CD8-positive, alpha-beta memory T cell (primary cell): ENCODE measurements at regions not wholly inside any gene's neighbourhood (a gene's known extent, or its start where the extent isn't known, plus 50 kb on each side); places are given as distances from the start of the nearest gene placed in this dataset.

Source experiments
- CTCF ChIA-PET: fragments of 350-600 bp; sonication (Branson Sonifier 250); formaldehyde crosslinking; loops from one replicate; lab custom pipeline; 2021; ENCODE audit warnings: antibody characterized with exemption; lab: Charles Lee
- POLR2A ChIA-PET: fragments of 350-600 bp; sonication (Branson Sonifier 250); formaldehyde crosslinking; loops from one replicate; lab custom pipeline; 2021; ENCODE audit warnings: antibody characterized with exemption; lab: Charles Lee
- DNase-seq, 5 donors: peaks; one replicate each; pipeline versions ENCODE4 v3.0.0 to v3.0.0-alpha.2; 2020 to 2022; ENCODE audit warnings: mixed read lengths in 1 of 5
- H3K27ac ChIP-seq: one replicate; pipeline ENCODE4 v1.7.0; 2013; ENCODE audit warnings: low read depth, mild to moderate bottlenecking, low read length, moderate library complexity
- H3K27me3 ChIP-seq: 2 replicates; pipeline ENCODE4 v1.7.0; 2013; ENCODE audit warnings: low read length, mild to moderate bottlenecking; ENCODE audit not compliant: insufficient read depth, poor library complexity, severe bottlenecking
- H3K36me3 ChIP-seq: 2 replicates; pipeline ENCODE4 v1.7.0; 2013; ENCODE audit warnings: mild to moderate bottlenecking, low read length, moderate library complexity; ENCODE audit not compliant: insufficient read depth
- H3K4me1 ChIP-seq: 2 replicates; pipeline ENCODE4 v1.7.0; 2013; ENCODE audit warnings: mild to moderate bottlenecking, low read length, moderate library complexity; ENCODE audit not compliant: insufficient read depth
- H3K4me3 ChIP-seq: 2 replicates; pipeline ENCODE4 v1.7.0; 2013; ENCODE audit warnings: mild to moderate bottlenecking, low read length
- H3K9me3 ChIP-seq: 2 replicates; pipeline ENCODE4 v1.7.0; 2013; ENCODE audit warnings: mild to moderate bottlenecking, low read length
- H3K27ac Mint-ChIP-seq, 8 donors: one replicate each; pipeline ENCODE4 v1.8.0; 2020 to 2021; ENCODE audit warnings: mixed read lengths in 8 of 8, mild to moderate bottlenecking in 6 of 8, inconsistent platforms in 3 of 8, moderate library complexity in 3 of 8
- H3K27me3 Mint-ChIP-seq, 2 donors: one replicate each; pipeline ENCODE4 v1.8.0; 2020 to 2021; ENCODE audit warnings: mixed read lengths in 2 of 2, mild to moderate bottlenecking in 1 of 2, moderate library complexity in 1 of 2
- H3K36me3 Mint-ChIP-seq, 3 donors: one replicate each; pipeline ENCODE4 v1.8.0; 2020 to 2021; ENCODE audit warnings: mixed read lengths in 3 of 3, inconsistent platforms in 1 of 3, mild to moderate bottlenecking in 1 of 3
- H3K4me1 Mint-ChIP-seq, 3 donors: one replicate each; pipeline ENCODE4 v1.8.0; 2020 to 2021; ENCODE audit warnings: mixed read lengths in 3 of 3, inconsistent platforms in 1 of 3, mild to moderate bottlenecking in 1 of 3
- H3K4me3 Mint-ChIP-seq, 7 donors: one replicate each; pipeline ENCODE4 v1.8.0; 2020 to 2021; ENCODE audit warnings: mixed read lengths in 7 of 7, mild to moderate bottlenecking in 6 of 7, moderate library complexity in 4 of 7, inconsistent platforms in 2 of 7
- H3K9me3 Mint-ChIP-seq, 5 donors: one replicate each; pipeline ENCODE4 v1.8.0; 2020 to 2022; ENCODE audit warnings: mixed read lengths in 5 of 5, mild to moderate bottlenecking in 3 of 5, moderate library complexity in 2 of 5, inconsistent platforms in 1 of 5

DNA sequence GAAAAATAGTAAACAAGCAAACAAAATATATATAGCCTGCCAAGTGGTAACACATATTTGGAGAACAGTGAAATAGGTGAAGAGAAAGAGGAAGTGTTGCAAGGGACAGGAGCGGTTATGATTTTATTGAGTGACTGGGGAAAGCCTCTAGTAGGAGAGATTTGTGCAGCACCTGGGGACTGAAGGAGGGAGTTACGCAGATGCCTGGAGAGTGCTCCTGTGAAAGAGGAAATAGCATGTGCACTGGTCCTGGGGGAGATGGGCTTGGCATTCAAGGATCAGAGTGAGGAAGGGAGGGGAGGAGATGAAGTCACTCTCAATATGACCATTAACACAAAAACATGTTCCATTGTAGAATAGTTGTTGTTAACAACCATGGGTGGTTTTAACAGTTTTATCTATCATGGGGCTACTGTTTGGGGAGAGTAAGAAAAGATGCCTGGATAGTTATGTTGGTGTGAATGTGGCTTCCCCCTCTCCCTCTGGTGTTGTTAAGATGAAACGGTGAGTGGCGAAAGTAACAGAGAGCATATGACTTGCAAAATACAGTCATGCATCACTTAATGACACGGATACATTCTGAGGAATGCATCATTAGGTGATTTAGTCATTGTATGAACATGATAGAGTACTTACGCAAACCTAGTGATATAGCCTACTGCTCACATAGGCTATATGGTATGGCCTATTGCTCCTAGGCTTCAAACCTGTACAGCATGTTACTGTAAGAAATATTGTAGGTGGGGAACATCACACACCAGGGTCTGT lies 251.7 kb upstream of the ARGLU1 start:
- H3K4me1 Mint-ChIP-seq = no peaks in the 10 kb centered on the region
- POLR2A ChIA-PET = no interaction called here

DNA sequence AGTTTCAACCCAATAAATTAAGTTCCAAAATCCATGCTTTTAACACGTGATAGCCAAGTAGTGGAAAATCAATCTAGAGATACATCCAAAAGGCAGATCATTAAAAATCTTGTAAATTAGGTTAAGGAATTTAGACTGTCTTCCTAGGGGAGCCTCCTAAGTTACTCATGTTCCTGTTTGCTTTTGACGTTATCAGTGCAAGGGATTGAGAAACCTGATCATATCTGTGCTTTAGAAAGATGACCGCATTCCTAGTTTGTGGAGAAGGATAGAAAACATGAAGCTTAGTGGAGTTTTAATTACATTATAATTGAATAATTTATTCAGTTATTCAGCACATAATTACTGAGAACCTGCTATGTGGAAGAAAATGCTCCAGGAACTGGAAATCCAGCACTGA lies 251.0 kb upstream of the ARGLU1 start:
- Mint-ChIP-seq H3K4me3 (no peak overlapping the region), H3K36me3 (no peaks in the 10 kb centered on the region), H3K9me3 (peaks cover 0 to 5% (median 0%) of the 10 kb centered on the region in 5 donors), H3K4me1 (no peaks in the 10 kb centered on the region), H3K27me3 (peaks cover 0 to 1% of the 10 kb centered on the region in 2 donors), H3K27ac (no peak overlapping the region)
- Histone ChIP-seq H3K27me3 (no peaks in the 10 kb centered on the region), H3K27ac (no peak overlapping the region), H3K36me3 (no peaks in the 10 kb centered on the region), H3K9me3 (no peaks in the 10 kb centered on the region), H3K4me3 (no peak overlapping the region), H3K4me1 (no peaks in the 10 kb centered on the region)
- ChIA-PET POLR2A (no interaction called here), CTCF (no interaction called here)
- DNase-seq = no peak

More for the DNA sequence above, 251.7 kb upstream of the ARGLU1 start:
- no peak for DNase-seq
- Histone ChIP-seq H3K4me3 (no peak overlapping the region), H3K27ac (no peak overlapping the region), H3K9me3 (no peaks in the 10 kb centered on the region), H3K4me1 (no peaks in the 10 kb centered on the region), H3K36me3 (no peaks in the 10 kb centered on the region), H3K27me3 (no peaks in the 10 kb centered on the region)
- peaks cover 0 to 1% of the 10 kb centered on the region in 2 donors for H3K27me3 Mint-ChIP-seq
- no peak overlapping the region for H3K4me3 Mint-ChIP-seq
- H3K9me3 Mint-ChIP-seq = peaks cover 0 to 5% (median 3%) of the 10 kb centered on the region in 5 donors
- no peak overlapping the region for H3K27ac Mint-ChIP-seq
- no peaks in the 10 kb centered on the region for H3K36me3 Mint-ChIP-seq
- CTCF ChIA-PET = no interaction called here

DNA sequence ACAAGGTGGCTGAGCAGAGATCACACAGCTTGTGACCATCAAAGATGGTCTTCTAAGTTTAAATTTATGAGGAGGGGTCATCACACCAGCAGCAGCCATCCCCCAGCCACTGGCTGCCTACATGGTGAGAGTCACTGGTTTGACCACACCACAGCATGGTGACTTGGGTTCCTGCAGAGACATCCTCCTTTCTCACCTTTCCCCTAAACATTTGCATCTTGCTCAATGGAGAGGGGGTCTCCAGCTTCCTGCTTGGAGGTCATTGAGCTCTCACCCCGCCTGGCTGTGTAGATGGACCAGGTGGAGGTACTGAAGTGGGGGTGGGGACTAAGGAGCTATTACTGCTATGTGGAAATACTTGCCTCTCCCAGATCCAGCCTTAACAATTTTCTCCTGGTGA lies 247.6 kb upstream of the ARGLU1 start:
- H3K27me3 Mint-ChIP-seq = peaks cover 0 to 1% of the 10 kb centered on the region in 2 donors
- H3K36me3 Mint-ChIP-seq = no peaks in the 10 kb centered on the region
- H3K9me3 ChIP-seq = no peaks in the 10 kb centered on the region

DNA sequence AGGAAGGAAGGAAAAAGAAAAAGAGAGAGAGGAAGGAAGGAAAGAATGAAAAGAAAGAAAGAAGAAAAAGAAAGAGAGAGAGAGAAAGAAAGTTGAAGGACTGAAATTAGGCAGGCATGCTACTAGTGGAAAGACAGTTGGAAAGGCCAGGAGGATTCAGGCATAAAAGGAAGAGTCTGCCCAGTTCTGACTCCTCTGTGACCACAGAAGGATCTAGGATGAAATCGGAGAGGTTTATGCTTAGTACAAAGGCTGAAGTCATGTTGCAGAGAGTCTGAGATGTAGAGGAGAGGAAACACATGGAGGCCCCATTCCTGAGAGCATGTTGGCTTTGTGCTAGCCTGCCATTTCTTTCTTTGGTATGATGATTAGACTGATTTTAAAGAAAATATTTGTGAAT lies 246.5 kb upstream of the ARGLU1 start:
- H3K9me3 Mint-ChIP-seq = peaks cover 0 to 5% (median 0%) of the 10 kb centered on the region in 5 donors

More for the DNA sequence above, 247.6 kb upstream of the ARGLU1 start:
- H3K27ac Mint-ChIP-seq = no peak overlapping the region
- Histone ChIP-seq H3K36me3 (no peaks in the 10 kb centered on the region), H3K4me3 (no peak overlapping the region), H3K4me1 (no peaks in the 10 kb centered on the region), H3K27me3 (no peaks in the 10 kb centered on the region), H3K27ac (no peak overlapping the region)
- H3K4me1 Mint-ChIP-seq = no peaks in the 10 kb centered on the region
- peaks cover 0 to 5% (median 0%) of the 10 kb centered on the region in 5 donors for H3K9me3 Mint-ChIP-seq
- ChIA-PET CTCF (no interaction called here), POLR2A (no interaction called here)
- DNase-seq = no peak
- no peak overlapping the region for H3K4me3 Mint-ChIP-seq

DNA sequence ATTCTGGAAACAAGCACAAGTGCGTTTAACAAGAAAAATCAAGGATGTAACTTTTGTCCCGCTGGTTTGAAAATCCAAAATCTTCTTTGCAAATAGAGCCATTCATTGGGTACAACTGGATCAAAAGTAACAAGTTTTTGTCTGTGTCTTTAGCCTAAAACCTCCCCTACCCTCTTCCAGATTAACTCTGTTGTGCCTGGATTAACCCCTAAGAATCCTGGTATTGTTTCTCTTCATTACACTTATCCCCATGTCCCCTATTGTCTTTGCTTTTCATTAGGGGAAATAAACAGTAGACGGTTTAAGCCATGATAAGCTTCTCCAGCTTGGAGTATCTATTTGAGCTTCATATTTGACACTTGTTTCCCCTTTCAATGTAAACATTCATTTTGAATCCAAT lies 242.1 kb upstream of the ARGLU1 start:
- Histone ChIP-seq H3K27me3 (no peaks in the 10 kb centered on the region), H3K4me1 (no peaks in the 10 kb centered on the region), H3K9me3 (no peaks in the 10 kb centered on the region), H3K27ac (no peak overlapping the region), H3K4me3 (no peak overlapping the region), H3K36me3 (no peaks in the 10 kb centered on the region)
- ChIA-PET CTCF (no interaction called here), POLR2A (no interaction called here)
- Mint-ChIP-seq H3K36me3 (no peaks in the 10 kb centered on the region), H3K27ac (no peak overlapping the region), H3K9me3 (peaks cover 0 to 3% (median 0%) of the 10 kb centered on the region in 5 donors), H3K4me3 (no peak overlapping the region), H3K4me1 (no peaks in the 10 kb centered on the region), H3K27me3 (no peaks in the 10 kb centered on the region)
- no peak for DNase-seq

More for the DNA sequence above, 246.5 kb upstream of the ARGLU1 start:
- Mint-ChIP-seq H3K27ac (no peak overlapping the region), H3K4me3 (no peak overlapping the region), H3K4me1 (no peaks in the 10 kb centered on the region), H3K27me3 (peaks cover 0 to 1% of the 10 kb centered on the region in 2 donors), H3K36me3 (no peaks in the 10 kb centered on the region)
- Histone ChIP-seq H3K4me1 (no peaks in the 10 kb centered on the region), H3K36me3 (no peaks in the 10 kb centered on the region), H3K9me3 (no peaks in the 10 kb centered on the region), H3K27ac (no peak overlapping the region), H3K4me3 (no peak overlapping the region), H3K27me3 (no peaks in the 10 kb centered on the region)
- ChIA-PET CTCF (no interaction called here), POLR2A (no interaction called here)
- no peak for DNase-seq

DNA sequence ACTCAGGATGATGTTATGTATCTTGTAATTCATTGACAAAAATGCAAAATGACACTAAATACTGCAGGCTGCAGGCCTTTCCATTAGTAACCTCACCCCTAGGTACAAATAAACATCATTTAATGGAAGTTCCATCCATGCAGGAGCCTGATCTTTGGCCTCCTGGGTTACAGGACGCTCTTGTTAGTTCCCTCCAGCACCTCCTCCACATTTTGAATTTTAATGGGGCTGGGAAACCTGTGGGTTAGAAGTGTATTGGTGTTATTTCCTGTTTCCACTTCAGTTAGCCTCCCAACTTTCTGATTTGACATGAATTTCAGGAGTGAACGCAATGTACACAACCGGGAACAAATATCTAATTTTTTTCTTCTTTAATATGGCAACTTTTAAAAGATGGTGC lies 237.1 kb upstream of the ARGLU1 start:
- no peak overlapping the region for H3K4me3 Mint-ChIP-seq
- no peaks in the 10 kb centered on the region for H3K9me3 Mint-ChIP-seq
- no peaks in the 10 kb centered on the region for H3K36me3 Mint-ChIP-seq
- no peak for DNase-seq
- Histone ChIP-seq H3K27me3 (no peaks in the 10 kb centered on the region), H3K36me3 (no peaks in the 10 kb centered on the region), H3K4me3 (no peak overlapping the region), H3K27ac (no peak overlapping the region), H3K4me1 (no peaks in the 10 kb centered on the region), H3K9me3 (no peaks in the 10 kb centered on the region)
- ChIA-PET POLR2A (no interaction called here), CTCF (no interaction called here)
- no peak overlapping the region for H3K27ac Mint-ChIP-seq
- H3K27me3 Mint-ChIP-seq = no peaks in the 10 kb centered on the region
- H3K4me1 Mint-ChIP-seq = no peaks in the 10 kb centered on the region

- no peaks in the 10 kb centered on the region for H3K27me3 Mint-ChIP-seq
- no peaks in the 10 kb centered on the region for H3K4me1 Mint-ChIP-seq
- no peak for DNase-seq
- Histone ChIP-seq H3K9me3 (no peaks in the 10 kb centered on the region), H3K4me3 (no peak overlapping the region), H3K36me3 (no peaks in the 10 kb centered on the region), H3K27me3 (no peaks in the 10 kb centered on the region), H3K4me1 (no peaks in the 10 kb centered on the region), H3K27ac (no peak overlapping the region)
- H3K27ac Mint-ChIP-seq = no peak overlapping the region
- H3K36me3 Mint-ChIP-seq = no peaks in the 10 kb centered on the region
- ChIA-PET POLR2A (no interaction called here), CTCF (no interaction called here)
- no peak overlapping the region for H3K4me3 Mint-ChIP-seq
- no peaks in the 10 kb centered on the region for H3K9me3 Mint-ChIP-seq
These were observed 235.0 kb upstream of the ARGLU1 start for GRCh38 chr13:106802917-106803316.

DNA sequence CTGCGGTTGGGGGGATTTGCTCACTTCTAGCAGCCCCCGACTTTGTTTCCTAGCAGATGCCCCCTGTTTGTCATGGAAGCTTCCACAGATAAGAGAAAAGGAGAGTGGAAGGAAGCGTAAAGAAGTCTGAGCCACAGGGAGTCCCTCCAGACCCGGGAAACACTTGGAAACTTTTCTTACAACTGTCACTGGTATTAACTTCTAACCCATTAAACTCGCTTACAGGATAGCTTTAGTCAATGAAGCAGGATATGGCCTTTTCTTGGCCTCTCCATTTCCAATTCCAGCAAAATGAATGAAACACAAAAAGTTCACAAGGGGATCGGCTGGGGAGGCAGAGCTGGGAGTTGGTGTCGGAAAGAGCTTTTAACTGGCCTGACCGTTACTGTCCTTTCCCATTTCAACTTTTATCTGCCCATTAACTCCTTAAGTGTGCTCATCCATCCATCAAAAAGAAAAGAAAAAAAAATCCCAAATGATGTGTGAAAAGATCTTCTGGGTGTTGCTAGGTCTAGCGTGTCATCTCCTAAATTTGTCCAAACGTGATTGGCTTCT lies 231.9 kb upstream of the ARGLU1 start:
- Histone ChIP-seq H3K9me3 (no peaks in the 10 kb centered on the region), H3K27me3 (no peaks in the 10 kb centered on the region), H3K4me3 (no peak overlapping the region), H3K27ac (no peak overlapping the region), H3K36me3 (no peaks in the 10 kb centered on the region), H3K4me1 (no peaks in the 10 kb centered on the region)
- Mint-ChIP-seq H3K27me3 (peaks cover 0 to 3% of the 10 kb centered on the region in 2 donors), H3K36me3 (no peaks in the 10 kb centered on the region), H3K9me3 (peaks cover 0 to 4% (median 0%) of the 10 kb centered on the region in 5 donors), H3K4me3 (no peak overlapping the region), H3K27ac (no peak overlapping the region), H3K4me1 (peaks cover 3 to 5% (median 4%) of the 10 kb centered on the region in 3 donors)
- ChIA-PET CTCF (no interaction called here), POLR2A (no interaction called here)
- no peak for DNase-seq
